ENCODE measurements at regions not wholly inside any gene's neighbourhood (a gene's known extent, or its start where the extent isn't known, plus 50 kb on each side); places are given as distances from the start of the nearest gene placed in this dataset.

- no peak for TF ChIP-seq PATZ1 (CRISPR knock-in tag; IDR thresholded peaks at IDR 0.05; ENCODE audit: borderline replicate concordance)
Observed at GRCh38 chr2:8334866-8335325, 347.0 kb upstream of the ID2 start (continued).

GRCh38 chr2:8335801-8336200, 346.1 kb upstream of the ID2 start:
- Histone ChIP-seq H3K4me2 (ENCODE audit: insufficient read depth, low read length) (no peak overlapping the region), H4K20me1 (replicated peaks; ENCODE audit: control insufficient read depth, insufficient read depth, low read length) (no peaks in the 10 kb centered on the region), H3K27me3 (ENCODE audit: control insufficient read depth in 2 of 2, insufficient read depth in 2 of 2, low read length in 2 of 2) (peaks cover 10 to 23% of the 10 kb centered on the region in 2 experiments; a peak in 4 of 5 replicates), H3K4me3 (no peak overlapping the region), H3K9me1 (ENCODE audit: control insufficient read depth, insufficient read depth, low read length) (no peaks in the 10 kb centered on the region), H3K79me2 (ENCODE audit: control insufficient read depth, insufficient read depth, low read length) (no peaks in the 10 kb centered on the region), H3K9me3 (replicated peaks; ENCODE audit: control insufficient read depth, insufficient read depth, low read depth, low read length) (no peaks in the 10 kb centered on the region), H3K9ac (ENCODE audit: insufficient read depth in 1 of 2, low read depth in 2 of 2, low read length in 2 of 2) (no peak overlapping the region), H3K36me3 (ENCODE audit: control insufficient read depth, insufficient read depth, low read length) (no peaks in the 10 kb centered on the region), H3K4me1 (replicated peaks in 1 of 2; ENCODE audit: control insufficient read depth in 2 of 2, insufficient read depth in 2 of 2, low read length in 2 of 2) (peaks cover 0 to 3% of the 10 kb centered on the region in 2 experiments; a peak in 2 of 5 replicates), H2AFZ (ENCODE audit: low read depth, low read length) (no peak overlapping the region), H3K27ac (ENCODE audit: extremely low read depth, low read depth, low read length) (no peak overlapping the region)
- CTCF ChIA-PET (ENCODE audit: low intra/inter-chr PET ratio), result no interaction called here
- TF ChIP-seq PHB2 (IDR thresholded peaks at IDR 0.05; ENCODE audit: low read depth), result no peak
- TF ChIP-seq STAG1 (CRISPR knock-in tag; IDR thresholded peaks at IDR 0.05; ENCODE audit: borderline replicate concordance), result no peak
- TF ChIP-seq PHF8 (IDR thresholded peaks at IDR 0.05; ENCODE audit: borderline replicate concordance, low read length), result no peak
- TF ChIP-seq SUPT5H (IDR thresholded peaks at IDR 0.05), result no peak
- no peak for TF ChIP-seq HLTF (IDR thresholded peaks at IDR 0.05)
- TF ChIP-seq PTBP1 (IDR thresholded peaks at IDR 0.05; ENCODE audit: low read depth, low read length), result no peak
- no peak for TF ChIP-seq ESRRA (IDR thresholded peaks at IDR 0.05; ENCODE audit: borderline replicate concordance, low read depth)
- no peak for TF ChIP-seq KHSRP (IDR thresholded peaks at IDR 0.05)
- TF ChIP-seq NFIC (IDR thresholded peaks at IDR 0.05), result no peak
- no peak for FAIRE-seq
- ATAC-seq, result no peak
- in situ Hi-C loops (cut with MboI) (no loop called here), intact Hi-C loops (cut with micrococcal nuclease) (no loop called here)
- BruUV-seq (replicated peaks), result no TSS peak
- DNase-seq (ENCODE audit: extremely low read depth in 1 of 4, low spot score in 3 of 4), result no peak
- POLR2A ChIA-PET, result interaction anchor here (0.7 to 1.7 kb wide), 3 partner anchors 9 to 169 kb away, joined by 3 to 6 read pairs (median 3); no protein-coding TSS in a partner anchor
- 13% methylated on average over 8 of the region's 8 CpGs for WGBS (ENCODE audit: insufficient coverage, low coverage, missing lambda C conversion rate)

Measured in K562 (cell line).